Immature natural killer cell (primary cell): ENCODE measurements at regions not wholly inside any gene's neighbourhood (a gene's known extent, or its start where the extent isn't known, plus 50 kb on each side); places are given as distances from the start of the nearest gene placed in this dataset.
A peak's percentile ranks its signal among the peaks of the same experiment; 100 is the strongest.
"Not testable (repeated sequence)": the region's sequence is repeated elsewhere in the genome, so short reads cannot be mapped to it uniquely, and the experiment has no call there.

Experiments used
- DNase-seq, 3 donors: peaks; one replicate each; pipeline ENCODE4 v3.0.0; 2022; ENCODE audit warnings: mixed read lengths in 1 of 3
- H3K27ac Mint-ChIP-seq, 6 donors: one replicate each; pipeline ENCODE4 v1.8.0; 2020; ENCODE audit warnings: mixed read lengths in 6 of 6, mild to moderate bottlenecking in 5 of 6, inconsistent platforms in 4 of 6, moderate library complexity in 3 of 6
- H3K27me3 Mint-ChIP-seq, 3 donors: one replicate each; pipeline ENCODE4 v1.8.0; 2020 to 2021; ENCODE audit warnings: low read depth in 3 of 3, mild to moderate bottlenecking in 3 of 3, mixed read lengths in 3 of 3, moderate library complexity in 3 of 3, inconsistent platforms in 1 of 3
- H3K36me3 Mint-ChIP-seq, 3 donors: one replicate each; pipeline ENCODE4 v1.8.0; 2020; ENCODE audit warnings: mixed read lengths in 3 of 3, inconsistent platforms in 2 of 3, mild to moderate bottlenecking in 2 of 3
- H3K4me1 Mint-ChIP-seq, 2 donors: one replicate each; pipeline ENCODE4 v1.8.0; 2020; ENCODE audit warnings: inconsistent platforms in 2 of 2, mild to moderate bottlenecking in 2 of 2, mixed read lengths in 2 of 2, moderate library complexity in 1 of 2
- H3K4me3 Mint-ChIP-seq, 5 donors: one replicate each; pipeline ENCODE4 v1.8.0; 2020; ENCODE audit warnings: mild to moderate bottlenecking in 5 of 5, mixed read lengths in 5 of 5, inconsistent platforms in 3 of 5, moderate library complexity in 3 of 5
- H3K9me3 Mint-ChIP-seq, 6 donors: one replicate each; pipeline ENCODE4 v1.8.0; 2020; ENCODE audit warnings: mild to moderate bottlenecking in 6 of 6, mixed read lengths in 6 of 6, inconsistent platforms in 4 of 6, moderate library complexity in 3 of 6

DNA sequence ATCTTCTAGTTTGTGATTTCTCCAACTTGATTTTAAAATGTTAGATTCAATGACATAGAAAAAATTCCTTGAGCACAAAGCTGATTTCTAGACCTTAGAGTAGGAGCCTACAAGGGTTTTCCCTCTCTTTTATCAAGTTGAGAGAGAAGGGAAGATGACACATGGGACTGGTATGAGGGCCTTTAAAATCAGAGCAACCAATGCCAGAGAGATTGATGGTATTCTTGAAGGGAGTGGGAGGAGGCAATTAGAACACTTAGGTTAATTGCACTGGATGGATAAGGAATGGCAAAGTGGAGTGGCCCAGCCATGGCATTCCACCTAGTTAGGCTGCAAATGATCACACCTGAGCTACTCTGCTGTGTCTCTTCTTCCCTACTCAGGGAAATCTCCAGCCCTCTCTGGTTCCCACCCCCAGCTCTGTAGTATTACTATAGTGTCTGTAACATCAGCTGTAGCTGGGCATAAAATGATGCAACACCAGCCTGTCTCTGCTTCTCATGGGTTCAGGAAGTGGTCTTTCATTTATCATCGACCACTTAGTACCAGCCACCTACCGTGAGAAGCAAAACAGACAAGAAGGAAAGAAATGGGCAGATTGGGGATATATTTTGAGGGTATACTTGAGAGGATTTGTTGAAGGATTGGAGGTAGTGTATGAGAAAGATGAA, 333.6 kb downstream of the DLEU7 start:
- no peaks in the 10 kb centered on the region for H3K27me3 Mint-ChIP-seq
- H3K36me3 Mint-ChIP-seq = no peaks in the 10 kb centered on the region
- DNase-seq = no peak
- H3K27ac Mint-ChIP-seq = no peak overlapping the region
- peaks cover 0 to 2% of the 10 kb centered on the region in 2 donors for H3K4me1 Mint-ChIP-seq
- H3K4me3 Mint-ChIP-seq = no peak overlapping the region
- H3K9me3 Mint-ChIP-seq = peaks cover 0 to 1% (median 0%) of the 10 kb centered on the region in 6 donors

DNA sequence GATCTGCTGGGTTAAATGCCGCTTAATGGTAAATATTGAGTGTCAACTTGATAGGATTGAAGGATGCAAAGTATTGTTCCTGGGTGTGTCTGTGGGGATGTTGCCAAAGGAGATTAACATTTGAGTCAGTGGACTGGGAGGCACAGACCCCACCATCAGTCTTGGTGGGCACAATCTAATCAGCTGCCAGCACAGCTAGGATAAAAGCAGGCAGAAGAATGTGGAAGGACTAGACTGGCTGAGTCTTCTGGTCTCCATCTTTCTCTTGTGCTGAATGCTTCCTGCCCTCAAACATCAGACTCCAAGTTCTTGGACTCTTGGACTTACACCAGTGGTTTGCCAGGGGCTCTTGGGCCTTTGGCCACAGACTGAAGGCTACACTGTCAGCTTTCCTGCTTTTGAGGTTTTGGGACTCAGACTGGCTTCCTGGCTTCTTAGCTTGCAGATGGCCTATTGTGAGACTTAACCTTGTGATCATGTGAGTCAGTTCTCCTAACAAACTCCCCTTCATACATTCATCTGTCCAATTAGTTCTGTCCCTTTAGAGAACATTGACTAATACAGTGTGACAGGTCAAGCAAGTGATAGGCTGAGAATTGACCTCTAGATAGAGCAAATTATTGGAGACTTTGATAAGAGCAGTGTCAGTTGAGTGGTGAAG, 332.5 kb downstream of the DLEU7 start:
- not testable (repeated sequence) for H3K9me3 Mint-ChIP-seq, DNase-seq, H3K27ac Mint-ChIP-seq, H3K4me3 Mint-ChIP-seq, H3K36me3 Mint-ChIP-seq, H3K4me1 Mint-ChIP-seq, H3K27me3 Mint-ChIP-seq

DNA sequence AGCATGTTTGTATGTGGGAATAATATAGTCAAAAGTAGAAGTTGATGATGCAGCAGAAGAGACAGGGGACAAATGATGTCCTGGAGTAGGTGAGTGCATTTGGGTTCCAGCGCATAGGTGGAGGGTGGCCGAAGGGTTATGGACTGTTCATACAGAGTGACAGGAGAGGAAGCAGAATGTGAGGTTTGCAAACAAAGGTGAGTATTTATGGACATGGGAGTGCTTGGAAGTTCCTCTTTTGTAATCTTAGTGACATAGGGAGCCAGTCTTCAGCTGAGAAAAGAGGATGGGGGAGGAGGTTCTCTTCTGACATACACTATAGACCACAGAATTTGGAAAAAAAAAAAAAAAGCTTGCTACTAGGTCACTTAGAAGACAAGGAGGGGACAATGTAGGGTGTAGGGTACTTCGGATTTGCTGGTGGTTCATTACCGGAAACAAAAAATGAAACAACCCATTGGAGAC, 331.6 kb downstream of the DLEU7 start:
- Mint-ChIP-seq H3K27me3 (no peaks in the 10 kb centered on the region), H3K4me3 (no peak overlapping the region), H3K27ac (no peak overlapping the region), H3K9me3 (peaks cover 0 to 1% (median 0%) of the 10 kb centered on the region in 6 donors), H3K4me1 (peaks cover 0 to 2% of the 10 kb centered on the region in 2 donors), H3K36me3 (no peaks in the 10 kb centered on the region)
- DNase-seq = peak; percentile 27 to 40 (median 40)

DNA sequence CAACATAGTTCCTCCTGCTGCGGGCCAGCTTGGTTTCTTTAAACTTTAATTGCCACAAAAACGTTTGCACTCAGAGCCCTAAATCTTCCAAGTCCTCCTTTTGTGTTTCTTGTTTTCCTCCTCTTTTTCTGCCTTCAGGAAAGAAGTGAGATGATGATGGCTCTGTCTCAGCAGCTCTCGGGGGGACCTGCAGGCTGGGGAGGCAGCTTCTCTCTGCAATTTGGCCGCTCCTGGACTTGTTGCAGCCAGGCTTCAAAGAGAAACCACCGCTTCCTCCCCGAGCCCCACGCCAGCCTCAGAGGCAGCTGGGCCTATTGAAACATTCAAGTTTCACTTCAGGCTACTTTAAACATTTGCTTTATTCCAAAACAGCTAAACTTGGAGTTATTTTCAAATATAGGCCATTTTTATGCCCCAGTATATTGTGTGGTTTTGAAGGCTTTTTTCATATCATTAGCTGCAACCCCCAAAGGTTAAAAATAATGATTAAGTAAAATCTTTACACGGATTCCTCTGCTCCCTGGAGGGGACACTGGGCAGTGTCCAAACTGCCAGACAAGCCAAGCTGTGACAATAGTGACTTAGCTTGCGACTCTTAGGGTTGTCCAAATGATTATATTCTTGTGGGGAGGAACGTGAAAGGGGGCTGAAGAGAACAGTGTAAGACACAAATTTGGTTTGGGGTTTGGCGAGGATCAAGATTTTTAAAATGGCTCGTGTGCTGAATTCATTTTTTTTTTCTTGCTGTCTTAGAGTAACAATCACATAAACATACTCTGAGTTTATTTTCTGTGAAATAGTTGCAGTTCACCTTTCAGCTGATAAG, 330.8 kb downstream of the DLEU7 start:
- DNase-seq = peak; percentile 56 to 64 (median 60)
- Mint-ChIP-seq H3K4me3 (no peak overlapping the region), H3K9me3 (peaks cover 0 to 1% (median 0%) of the 10 kb centered on the region in 6 donors), H3K27me3 (no peaks in the 10 kb centered on the region), H3K36me3 (no peaks in the 10 kb centered on the region), H3K27ac (no peak overlapping the region), H3K4me1 (peaks cover 0 to 2% of the 10 kb centered on the region in 2 donors)

DNA sequence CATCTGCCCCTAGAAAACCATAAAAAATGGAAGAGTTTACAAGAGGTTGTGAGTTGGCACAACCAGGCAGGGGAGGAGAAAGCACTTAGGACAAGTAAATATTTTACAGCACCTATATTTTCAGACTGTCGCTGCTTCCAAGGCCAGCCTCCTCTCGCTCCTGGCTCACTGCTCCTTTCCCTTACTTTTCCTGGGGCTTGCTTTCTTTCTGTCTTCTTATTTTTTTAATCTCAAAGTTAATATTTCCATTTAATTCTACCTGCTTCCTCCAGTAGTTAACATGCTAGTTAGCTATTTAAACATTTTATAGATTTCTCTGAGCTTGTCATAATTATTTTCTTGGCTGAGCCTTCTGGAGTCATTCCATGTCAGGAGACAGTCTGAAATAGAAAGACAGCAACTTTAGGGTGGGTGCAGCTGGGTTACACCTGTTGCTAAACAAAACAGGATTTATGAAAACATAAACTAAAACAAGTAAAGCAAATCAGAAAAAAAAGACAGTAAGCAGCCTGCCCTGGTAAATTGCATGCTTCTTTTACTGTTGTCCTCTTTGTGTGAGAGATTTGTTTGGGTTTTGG, 330.1 kb downstream of the DLEU7 start:
- no peaks in the 10 kb centered on the region for H3K36me3 Mint-ChIP-seq
- peaks cover 0 to 2% of the 10 kb centered on the region in 2 donors for H3K4me1 Mint-ChIP-seq
- peaks cover 0 to 1% (median 0%) of the 10 kb centered on the region in 6 donors for H3K9me3 Mint-ChIP-seq
- H3K27me3 Mint-ChIP-seq = peaks cover 0 to 3% (median 0%) of the 10 kb centered on the region in 3 donors
- H3K27ac Mint-ChIP-seq = no peak overlapping the region
- no peak for DNase-seq
- no peak overlapping the region for H3K4me3 Mint-ChIP-seq

DNA sequence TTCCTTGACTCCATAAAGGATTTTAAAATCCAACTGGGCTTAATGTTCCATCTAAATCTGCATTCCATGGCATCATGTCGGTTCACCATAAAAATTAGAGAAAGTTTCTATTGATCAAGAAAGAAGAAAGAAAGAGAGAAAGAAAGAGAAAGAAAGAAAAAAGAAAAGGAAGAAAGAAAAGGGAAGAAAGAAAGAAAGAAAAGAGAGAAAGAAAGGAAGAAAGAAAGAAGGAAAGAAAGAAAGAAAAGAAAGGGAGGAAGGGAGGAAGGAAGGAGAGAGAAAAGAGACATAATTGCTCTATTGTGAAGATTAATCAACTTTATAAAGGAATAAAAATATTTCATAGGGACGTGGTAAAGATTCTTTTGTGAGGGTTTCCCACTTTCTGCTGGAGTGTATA, 329.2 kb downstream of the DLEU7 start:
- peaks cover 0 to 2% of the 10 kb centered on the region in 2 donors for H3K4me1 Mint-ChIP-seq
- H3K36me3 Mint-ChIP-seq = no peaks in the 10 kb centered on the region
- no peak for DNase-seq
- no peak overlapping the region for H3K4me3 Mint-ChIP-seq
- peak overlapping the region in 1 of 6 donors; percentile 17 for H3K27ac Mint-ChIP-seq
- peaks cover 0 to 1% (median 0%) of the 10 kb centered on the region in 6 donors for H3K9me3 Mint-ChIP-seq
- peaks cover 0 to 3% (median 0%) of the 10 kb centered on the region in 3 donors for H3K27me3 Mint-ChIP-seq

DNA sequence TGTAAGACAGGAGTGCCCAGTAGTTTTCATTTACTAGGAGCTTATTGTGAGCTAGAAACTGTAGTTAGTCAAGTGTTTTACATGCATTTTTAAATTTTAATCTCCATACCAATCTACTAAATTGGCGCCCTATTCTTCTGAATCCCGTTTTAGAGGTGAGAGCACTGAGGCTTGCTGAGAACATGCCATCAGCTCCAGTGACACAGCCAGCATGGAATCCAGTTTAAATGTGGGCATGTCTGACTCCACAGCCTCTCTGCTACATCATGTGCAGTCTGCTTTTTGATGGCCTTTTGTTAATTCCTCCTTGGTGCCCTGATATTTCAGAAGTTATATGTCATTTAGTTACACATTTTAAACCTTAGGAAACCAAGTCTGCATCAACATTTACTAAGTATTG, 325.4 kb downstream of the DLEU7 start:
- H3K36me3 Mint-ChIP-seq = no peaks in the 10 kb centered on the region

DNA sequence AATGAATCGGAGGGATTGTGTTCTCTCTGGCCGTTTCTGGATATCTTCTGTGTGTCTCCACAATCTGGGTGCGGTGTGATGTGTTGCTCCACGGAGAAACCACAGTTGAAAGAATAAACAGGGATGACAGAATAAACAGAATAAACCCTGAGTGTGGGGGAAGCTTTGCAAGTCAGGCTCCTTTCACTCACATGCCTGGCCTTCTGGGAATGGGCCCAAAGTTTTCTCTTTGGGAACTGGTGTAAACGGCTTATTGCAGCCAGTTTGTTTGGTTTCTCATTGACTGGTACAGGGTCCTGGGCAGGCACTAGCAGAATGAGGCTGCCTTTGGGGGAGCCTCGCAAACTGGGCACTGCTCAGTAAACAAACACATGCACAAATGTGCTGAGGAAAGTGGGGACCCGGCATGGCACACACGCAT, 324.7 kb downstream of the DLEU7 start:
- Mint-ChIP-seq H3K27me3 (peaks cover 0 to 3% (median 0%) of the 10 kb centered on the region in 3 donors), H3K9me3 (no peaks in the 10 kb centered on the region), H3K36me3 (no peaks in the 10 kb centered on the region), H3K4me1 (no peaks in the 10 kb centered on the region), H3K27ac (no peak overlapping the region), H3K4me3 (no peak overlapping the region)
- no peak for DNase-seq

More for the DNA sequence above, 325.4 kb downstream of the DLEU7 start:
- H3K4me3 Mint-ChIP-seq = no peak overlapping the region
- no peaks in the 10 kb centered on the region for H3K9me3 Mint-ChIP-seq
- no peaks in the 10 kb centered on the region for H3K4me1 Mint-ChIP-seq
- H3K27me3 Mint-ChIP-seq = peaks cover 0 to 3% (median 0%) of the 10 kb centered on the region in 3 donors
- DNase-seq = no peak
- no peak overlapping the region for H3K27ac Mint-ChIP-seq

DNA sequence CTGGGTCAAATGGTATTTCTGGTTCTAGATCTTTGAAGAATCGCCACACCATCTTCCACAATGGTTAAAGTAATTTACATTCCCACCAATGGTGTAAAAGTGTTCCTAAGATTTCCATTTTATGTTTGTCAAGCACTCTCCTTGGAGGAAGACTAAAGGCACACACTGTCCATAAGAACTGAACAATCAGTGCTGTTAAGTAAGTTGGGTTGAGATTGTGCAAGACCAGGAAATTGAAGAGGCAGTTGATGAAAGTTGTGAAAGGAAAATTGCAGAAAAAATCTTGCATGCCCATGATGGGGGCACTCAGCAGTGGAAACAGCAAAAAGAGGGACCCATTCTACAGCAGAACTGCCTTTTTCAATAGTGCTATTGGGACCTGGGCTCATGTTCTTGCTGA, 323.6 kb downstream of the DLEU7 start:
- no peak for DNase-seq
- peaks cover 0 to 3% (median 0%) of the 10 kb centered on the region in 3 donors for H3K27me3 Mint-ChIP-seq
- no peak overlapping the region for H3K27ac Mint-ChIP-seq

DNA sequence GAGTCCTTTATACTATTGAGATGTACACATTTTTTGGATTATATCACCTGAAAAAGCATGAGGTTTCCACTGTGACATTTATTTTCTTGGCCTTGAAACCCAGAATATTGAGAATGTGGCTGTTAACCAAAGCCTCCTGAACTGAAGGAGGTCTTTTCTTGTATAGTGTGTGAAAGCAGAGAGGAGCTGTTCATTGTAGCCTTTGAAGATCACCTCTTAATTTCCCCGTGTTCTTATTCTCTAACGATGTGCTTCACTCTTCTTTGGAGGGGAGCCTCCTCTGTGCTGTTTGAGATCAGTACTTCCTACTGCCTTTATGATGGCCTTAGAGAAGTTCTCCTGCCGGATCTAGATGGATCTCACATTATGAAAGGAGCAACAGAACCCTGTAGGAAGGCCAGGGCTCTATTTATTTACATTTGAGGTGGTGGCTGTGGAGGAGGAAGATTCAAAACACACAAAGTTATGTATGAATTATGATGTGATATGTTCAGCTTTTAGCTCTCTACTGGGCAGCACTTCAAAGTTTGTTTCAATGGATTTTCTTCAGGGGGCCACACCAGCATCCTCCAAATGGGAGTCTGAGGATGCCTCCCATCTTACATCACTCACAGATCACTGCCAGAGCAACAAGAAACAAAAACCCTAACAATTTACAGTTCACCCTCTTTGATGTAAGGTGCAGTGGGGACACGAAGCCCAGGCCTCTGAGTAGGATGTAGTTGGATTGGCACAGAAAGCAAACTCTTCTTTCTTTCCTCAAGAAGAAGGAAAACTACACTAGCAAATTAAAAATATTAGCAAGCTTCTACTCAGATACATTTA, 322.3 kb downstream of the DLEU7 start:
- H3K27ac Mint-ChIP-seq = no peak overlapping the region
- peaks cover 3 to 5% (median 3%) of the 10 kb centered on the region in 3 donors for H3K27me3 Mint-ChIP-seq
- no peak for DNase-seq
- no peaks in the 10 kb centered on the region for H3K4me1 Mint-ChIP-seq
- no peaks in the 10 kb centered on the region for H3K9me3 Mint-ChIP-seq
- no peaks in the 10 kb centered on the region for H3K36me3 Mint-ChIP-seq
- H3K4me3 Mint-ChIP-seq = no peak overlapping the region

More for the DNA sequence above, 323.6 kb downstream of the DLEU7 start:
- Mint-ChIP-seq H3K4me3 (no peak overlapping the region), H3K9me3 (no peaks in the 10 kb centered on the region), H3K36me3 (no peaks in the 10 kb centered on the region), H3K4me1 (no peaks in the 10 kb centered on the region)

DNA sequence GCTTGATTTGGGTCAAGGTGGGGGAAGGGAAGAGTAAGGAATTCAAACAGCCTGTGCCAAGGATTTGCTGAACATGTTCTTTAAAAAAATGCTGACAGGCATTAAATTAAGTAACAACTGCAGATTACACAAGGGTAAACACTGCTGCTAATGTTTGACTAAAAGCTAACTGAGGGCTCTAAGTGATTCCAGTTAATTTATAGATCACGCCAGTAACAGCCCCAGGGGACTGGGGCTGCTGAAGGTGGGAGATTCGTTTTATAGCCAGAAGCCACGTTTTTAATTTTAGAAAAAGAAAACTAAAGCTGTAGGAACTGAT, 321.7 kb downstream of the DLEU7 start:
- Mint-ChIP-seq H3K4me3 (no peak overlapping the region), H3K9me3 (no peaks in the 10 kb centered on the region), H3K27me3 (peaks cover 3 to 5% (median 4%) of the 10 kb centered on the region in 3 donors), H3K27ac (no peak overlapping the region), H3K4me1 (no peaks in the 10 kb centered on the region), H3K36me3 (no peaks in the 10 kb centered on the region)
- no peak for DNase-seq

DNA sequence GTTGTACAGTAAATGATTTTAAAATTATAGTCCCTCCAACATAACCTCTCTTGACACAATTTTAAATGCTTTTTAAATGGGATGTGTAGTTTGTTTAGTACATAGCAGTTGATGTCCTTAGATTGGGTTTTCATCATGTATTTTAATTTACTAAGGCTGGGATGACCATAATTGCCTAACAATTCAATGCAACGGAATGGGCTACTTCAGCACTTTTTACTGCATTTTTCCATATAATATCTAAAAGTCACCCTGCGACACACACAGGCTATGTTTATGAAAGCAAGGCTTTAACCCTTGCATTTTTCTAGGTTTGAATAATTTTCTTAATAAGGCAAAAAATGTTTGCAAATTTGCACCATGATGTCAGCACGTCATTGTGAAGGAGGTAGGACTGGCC, 321.0 kb downstream of the DLEU7 start:
- Mint-ChIP-seq H3K36me3 (no peaks in the 10 kb centered on the region), H3K27ac (no peak overlapping the region), H3K4me1 (no peaks in the 10 kb centered on the region), H3K27me3 (peaks cover 3 to 5% (median 4%) of the 10 kb centered on the region in 3 donors), H3K9me3 (no peaks in the 10 kb centered on the region), H3K4me3 (no peak overlapping the region)
- no peak for DNase-seq

DNA sequence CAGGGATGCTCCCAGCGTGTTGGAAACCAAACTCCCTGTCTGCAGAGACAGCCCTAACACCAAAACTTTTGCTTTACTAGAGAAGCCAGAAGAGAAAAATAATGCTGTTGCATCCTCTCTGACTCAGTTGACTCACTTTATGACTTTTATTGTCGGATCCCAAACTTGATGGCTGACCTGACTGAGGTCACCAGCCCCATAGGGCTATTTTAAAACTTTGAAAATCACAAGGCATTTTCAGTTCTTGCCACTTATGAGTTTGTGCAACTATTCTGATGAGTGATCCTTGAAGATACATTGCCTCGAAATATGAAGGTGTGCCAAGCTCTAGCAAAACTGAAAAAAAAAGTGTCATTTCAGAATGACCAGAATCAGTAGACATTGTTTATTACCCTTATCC, 320.2 kb downstream of the DLEU7 start:
- no peaks in the 10 kb centered on the region for H3K36me3 Mint-ChIP-seq
- H3K9me3 Mint-ChIP-seq = no peaks in the 10 kb centered on the region
- peaks cover under 1 to 5% (median 4%) of the 10 kb centered on the region in 3 donors for H3K27me3 Mint-ChIP-seq
- H3K4me1 Mint-ChIP-seq = no peaks in the 10 kb centered on the region
- no peak for DNase-seq
- no peak overlapping the region for H3K27ac Mint-ChIP-seq
- no peak overlapping the region for H3K4me3 Mint-ChIP-seq
